MM.1S (cell line): ENCODE measurements at regions not wholly inside any gene's neighbourhood (a gene's known extent, or its start where the extent isn't known, plus 50 kb on each side); places are given as distances from the start of the nearest gene placed in this dataset.

ENCODE experiments used
- EZH2 ChIP-seq: fragments of 300-600 bp; sonication (generic); optimal IDR thresholded peaks from 2 replicates; pipeline ENCODE3; 2017; ENCODE audit warnings: low read depth, mild to moderate bottlenecking, antibody characterized with exemption, low read length, mixed read lengths
- EZH2phosphoT487 ChIP-seq: fragments of 300-600 bp; sonication (generic); IDR thresholded peaks from 2 replicates; pipeline ENCODE4 v1.6.1; 2018; ENCODE audit warnings: antibody characterized with exemption, low read length
- TF ChIP-seq, protein P1 (sequence below): fragments of 300-600 bp; sonication (generic); IDR thresholded peaks from 2 replicates; pipeline ENCODE4 v1.5.1; 2016; ENCODE audit warnings: antibody characterized with exemption, low read length, mixed read lengths

DNA sequence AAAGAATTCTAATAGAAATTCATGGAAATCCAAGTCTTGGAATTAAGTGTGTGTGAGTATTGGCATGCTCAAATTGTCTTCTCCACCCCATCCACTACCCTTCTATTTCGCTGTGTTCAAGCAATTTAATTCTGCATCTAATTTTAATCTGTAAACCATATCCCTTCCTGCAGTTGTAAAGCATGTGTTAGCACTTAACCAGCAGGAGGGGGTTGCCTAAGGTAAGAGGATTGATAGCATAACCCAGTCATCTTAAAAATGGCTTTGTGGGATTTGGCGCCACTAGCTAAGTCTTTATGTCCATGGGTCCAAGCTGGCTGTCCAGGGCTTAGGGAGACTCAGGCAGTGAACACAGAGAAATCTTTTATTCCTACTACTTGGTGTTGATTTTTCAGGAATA, 210.3 kb downstream of the PTPRC start:
- TF ChIP-seq, protein P1, sequence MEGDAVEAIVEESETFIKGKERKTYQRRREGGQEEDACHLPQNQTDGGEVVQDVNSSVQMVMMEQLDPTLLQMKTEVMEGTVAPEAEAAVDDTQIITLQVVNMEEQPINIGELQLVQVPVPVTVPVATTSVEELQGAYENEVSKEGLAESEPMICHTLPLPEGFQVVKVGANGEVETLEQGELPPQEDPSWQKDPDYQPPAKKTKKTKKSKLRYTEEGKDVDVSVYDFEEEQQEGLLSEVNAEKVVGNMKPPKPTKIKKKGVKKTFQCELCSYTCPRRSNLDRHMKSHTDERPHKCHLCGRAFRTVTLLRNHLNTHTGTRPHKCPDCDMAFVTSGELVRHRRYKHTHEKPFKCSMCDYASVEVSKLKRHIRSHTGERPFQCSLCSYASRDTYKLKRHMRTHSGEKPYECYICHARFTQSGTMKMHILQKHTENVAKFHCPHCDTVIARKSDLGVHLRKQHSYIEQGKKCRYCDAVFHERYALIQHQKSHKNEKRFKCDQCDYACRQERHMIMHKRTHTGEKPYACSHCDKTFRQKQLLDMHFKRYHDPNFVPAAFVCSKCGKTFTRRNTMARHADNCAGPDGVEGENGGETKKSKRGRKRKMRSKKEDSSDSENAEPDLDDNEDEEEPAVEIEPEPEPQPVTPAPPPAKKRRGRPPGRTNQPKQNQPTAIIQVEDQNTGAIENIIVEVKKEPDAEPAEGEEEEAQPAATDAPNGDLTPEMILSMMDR = no peak
- no peak for TF ChIP-seq EZH2
- no peak for TF ChIP-seq EZH2phosphoT487
